Ovary (tissue), 7 donors: ENCODE measurements at regions not wholly inside any gene's neighbourhood (a gene's known extent, or its start where the extent isn't known, plus 50 kb on each side); places are given as distances from the start of the nearest gene placed in this dataset.
A peak's percentile ranks its signal among the peaks of the same experiment; 100 is the strongest.

Source experiments
- DNase-seq, 5 donors: peaks; one replicate each; pipeline ENCODE4 v3.0.0-alpha.2; 2019 to 2020
- H3K27ac ChIP-seq, 2 donors: fragments of 200-600 bp; one replicate each; pipeline versions ENCODE4 v1.5.1 to v1.8.0; 2019 to 2022
- H3K27me3 ChIP-seq: fragments of 200-600 bp; one replicate; pipeline ENCODE4 v1.8.0; 2022
- H3K36me3 ChIP-seq: fragments of 200-600 bp; sonication (generic); one replicate; pipeline ENCODE4 v1.5.1; 2019
- H3K4me1 ChIP-seq: one replicate; pipeline ENCODE4 v1.8.1; 2013; ENCODE audit warnings: mild to moderate bottlenecking, moderate library complexity; ENCODE audit not compliant: insufficient read depth
- H3K4me3 ChIP-seq: fragments of 200-600 bp; sonication (generic); one replicate; pipeline ENCODE4 v1.5.1; 2017
- H3K9me3 ChIP-seq, 2 donors: fragments of 200-600 bp in 1 of 2; sonication (generic) in 1 of 2; one replicate each; pipeline versions ENCODE4 v1.5.1 to v1.8.1; 2013 to 2019; ENCODE audit warnings: mild to moderate bottlenecking in 1 of 2, moderate library complexity in 1 of 2
- EP300 ChIP-seq: sonication (generic); formaldehyde crosslinking; IDR thresholded peaks from one replicate; pipeline ENCODE4 v1.6.1; 2017; ENCODE audit warnings: antibody characterized with exemption
- POLR2A ChIP-seq: fragments of 450-650 bp; IDR thresholded peaks from one replicate; pipeline ENCODE4 v1.6.1; 2017; ENCODE audit warnings: antibody characterized with exemption, mild to moderate bottlenecking, moderate library complexity
- WGBS, 3 donors: extraction: QIAGEN DNeasy Blood & Tissue Kit in 1 of 3; methylation state at CpG; one replicate each; pipeline versions ENCODE4 v1.1.5 to v1.1.7; 2013 to 2017; 5-methylcytosine and 5-hydroxymethylcytosine counted together
- intact Hi-C, 4 donors: fragments of 100-400 bp; cut with DNase I; formaldehyde crosslinking; loops; one replicate each; pipeline versions ENCODE4 v1.11.0 to v1.15.1; 2022 to 2023
- TF ChIP-seq, protein P1 (sequence below), 3 donors: fragments of 450-650 bp in 2 of 3; fragments of 200-600 bp in 1 of 3; IDR thresholded peaks; one replicate each; pipeline versions ENCODE4 v1.5.1 to v1.8.0; 2016 to 2022; ENCODE audit warnings: antibody characterized with exemption in 3 of 3, mild to moderate bottlenecking in 1 of 3
- donor health status: DM: no; HTN: no; CAD: no; lungs with moderate emphysema.
- donor health status: DM: no; HTN: no; CAD: no.
- donor health status: Bipolar disorder and iron deficiency.
- donor health status: DM: no; HTN: no; CAD: no.
- donor health status: DM: yes; HTN: yes; CAD: no.

DNA sequence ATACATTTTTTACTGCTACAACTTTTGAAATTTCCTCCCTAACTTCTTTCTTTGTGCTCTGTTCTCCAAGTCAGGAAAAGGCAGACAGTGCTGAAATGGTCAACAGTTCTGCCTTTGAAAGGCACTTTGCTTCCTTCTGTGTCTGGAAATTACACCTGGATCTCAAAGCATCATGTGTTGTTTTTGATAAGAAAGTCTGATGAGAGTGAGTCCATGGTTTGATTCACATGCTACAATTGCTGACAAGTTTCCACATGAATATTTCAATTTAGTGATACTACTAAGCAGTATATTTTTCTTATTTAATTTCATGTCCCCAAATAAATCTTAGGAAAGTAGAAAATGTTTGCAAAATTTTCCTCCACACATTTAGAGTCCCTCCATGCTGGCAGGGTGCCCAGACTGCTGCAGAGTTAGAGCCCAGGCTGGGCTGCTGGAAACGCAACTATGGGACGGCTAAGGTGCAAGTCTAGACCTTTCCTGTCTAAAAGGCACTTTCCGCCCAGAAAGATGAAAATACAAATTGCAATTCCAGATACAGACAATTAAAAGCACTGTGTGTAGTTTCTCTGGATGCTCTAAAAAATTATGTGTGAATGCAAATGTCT, 96.6 kb upstream of the RUNX1 start:
- Histone ChIP-seq H3K36me3 (no peaks in the 10 kb centered on the region), H3K4me3 (no peak overlapping the region), H3K4me1 (no peaks in the 10 kb centered on the region), H3K9me3 (no peaks in the 10 kb centered on the region), H3K27me3 (no peaks in the 10 kb centered on the region), H3K27ac (no peak overlapping the region)
- intact Hi-C loops: no loop called here
- TF ChIP-seq EP300 (no peak), POLR2A (no peak)
- TF ChIP-seq, protein P1, sequence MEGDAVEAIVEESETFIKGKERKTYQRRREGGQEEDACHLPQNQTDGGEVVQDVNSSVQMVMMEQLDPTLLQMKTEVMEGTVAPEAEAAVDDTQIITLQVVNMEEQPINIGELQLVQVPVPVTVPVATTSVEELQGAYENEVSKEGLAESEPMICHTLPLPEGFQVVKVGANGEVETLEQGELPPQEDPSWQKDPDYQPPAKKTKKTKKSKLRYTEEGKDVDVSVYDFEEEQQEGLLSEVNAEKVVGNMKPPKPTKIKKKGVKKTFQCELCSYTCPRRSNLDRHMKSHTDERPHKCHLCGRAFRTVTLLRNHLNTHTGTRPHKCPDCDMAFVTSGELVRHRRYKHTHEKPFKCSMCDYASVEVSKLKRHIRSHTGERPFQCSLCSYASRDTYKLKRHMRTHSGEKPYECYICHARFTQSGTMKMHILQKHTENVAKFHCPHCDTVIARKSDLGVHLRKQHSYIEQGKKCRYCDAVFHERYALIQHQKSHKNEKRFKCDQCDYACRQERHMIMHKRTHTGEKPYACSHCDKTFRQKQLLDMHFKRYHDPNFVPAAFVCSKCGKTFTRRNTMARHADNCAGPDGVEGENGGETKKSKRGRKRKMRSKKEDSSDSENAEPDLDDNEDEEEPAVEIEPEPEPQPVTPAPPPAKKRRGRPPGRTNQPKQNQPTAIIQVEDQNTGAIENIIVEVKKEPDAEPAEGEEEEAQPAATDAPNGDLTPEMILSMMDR (IDR thresholded peaks at IDR 0.05): no peak
- peak in 2 of 5 donors; percentile 27 to 50 for DNase-seq
- WGBS, 3 donors: 43 to 58% (median 48%) methylated on average over 3 of the region's 3 CpGs

DNA sequence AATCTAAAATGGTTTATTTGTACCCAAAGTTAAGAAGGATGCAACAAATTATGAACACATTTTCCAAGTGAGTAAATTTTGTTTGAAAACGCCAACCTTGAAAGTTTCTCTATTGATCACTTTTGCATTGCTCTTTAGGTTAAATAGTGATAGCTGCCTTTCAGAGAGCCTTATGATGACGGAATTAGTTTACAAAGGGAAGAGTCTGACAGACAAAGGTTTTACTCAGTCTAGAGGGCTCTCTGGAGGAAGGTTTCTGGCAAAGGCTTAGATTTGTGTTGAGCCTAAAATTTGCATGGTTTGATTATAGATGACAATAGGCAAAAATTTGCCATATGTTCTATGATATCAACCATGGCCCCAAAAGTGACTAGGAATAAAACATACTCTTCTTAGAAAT, 95.9 kb upstream of the RUNX1 start:
- Histone ChIP-seq H3K9me3 (no peaks in the 10 kb centered on the region), H3K4me1 (no peaks in the 10 kb centered on the region), H3K4me3 (no peak overlapping the region), H3K36me3 (no peaks in the 10 kb centered on the region), H3K27me3 (no peaks in the 10 kb centered on the region), H3K27ac (no peak overlapping the region)
- intact Hi-C loops: no loop called here
- no peak for DNase-seq
- WGBS, 3 donors: 85 to 95% (median 95%) methylated on average over 2 of the region's 2 CpGs
- no peak for TF ChIP-seq EP300
- TF ChIP-seq, protein P1 (IDR thresholded peaks at IDR 0.05): no peak
- no peak for TF ChIP-seq POLR2A

DNA sequence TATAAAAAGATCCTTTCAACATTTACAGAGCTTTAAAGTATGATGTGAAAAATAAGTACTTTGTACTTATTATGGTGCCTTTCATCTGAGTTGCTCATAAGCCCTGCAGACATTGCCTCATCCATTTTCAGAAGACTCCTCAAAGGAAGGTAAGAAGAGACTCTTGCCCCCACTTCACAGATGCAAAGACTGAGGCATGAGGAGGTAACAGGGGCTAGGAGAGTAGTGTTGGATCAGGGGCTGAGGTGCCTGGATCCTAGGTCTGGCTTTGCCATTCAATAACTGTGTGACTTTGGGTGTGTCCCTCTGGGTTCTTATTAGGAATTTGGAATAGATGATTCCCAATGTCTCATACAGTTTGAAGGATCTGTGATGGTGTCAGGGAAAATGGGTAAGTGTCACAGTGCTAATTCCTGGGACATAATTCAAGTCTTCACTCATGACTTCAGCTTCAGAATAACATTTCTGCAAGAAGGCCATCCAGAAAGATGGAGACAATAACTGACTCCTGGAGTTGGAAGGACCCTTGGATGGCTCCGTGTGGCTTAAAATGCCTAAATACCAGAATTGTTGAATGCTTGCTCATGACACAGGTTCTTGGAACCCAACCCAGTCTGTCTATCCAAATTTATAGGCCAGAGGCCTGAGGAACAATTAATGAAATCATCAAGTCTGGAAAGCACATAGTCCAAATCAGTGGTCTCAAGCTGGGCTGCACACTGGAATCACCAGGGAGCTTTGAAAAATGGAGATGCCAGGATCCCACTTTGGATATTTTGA, 93.1 kb upstream of the RUNX1 start:
- DNase-seq: no peak
- intact Hi-C loops: no loop called here
- Histone ChIP-seq H3K4me3 (no peak overlapping the region), H3K27ac (no peak overlapping the region), H3K4me1 (no peaks in the 10 kb centered on the region), H3K36me3 (no peaks in the 10 kb centered on the region), H3K27me3 (no peaks in the 10 kb centered on the region), H3K9me3 (no peaks in the 10 kb centered on the region)
- no peak for TF ChIP-seq POLR2A
- WGBS, 3 donors: 64 to 80% (median 78%) methylated on average over 1 of the region's 1 CpG

DNA sequence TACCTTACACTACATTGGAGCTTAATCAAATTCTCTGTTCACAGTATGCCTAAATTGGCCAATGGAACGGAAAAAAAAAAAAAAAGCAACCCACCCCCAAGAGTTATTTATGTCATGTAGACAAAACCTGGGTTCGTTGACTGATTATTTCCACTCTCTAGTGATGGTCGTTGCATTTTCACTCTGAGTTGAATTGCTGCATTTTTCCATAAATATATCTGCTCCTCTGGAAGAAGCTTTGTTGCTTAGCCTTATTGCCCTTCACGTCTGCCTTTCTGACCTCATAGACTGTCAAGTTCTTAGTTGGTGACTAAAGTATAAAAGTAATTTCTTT, 90.2 kb upstream of the RUNX1 start:
- H3K9me3 ChIP-seq: no peaks in the 10 kb centered on the region
- no peak overlapping the region for H3K27ac ChIP-seq
- intact Hi-C loops: no loop called here
- no peaks in the 10 kb centered on the region for H3K27me3 ChIP-seq
- DNase-seq: no peak
- no peaks in the 10 kb centered on the region for H3K4me1 ChIP-seq
- WGBS, 3 donors: 72 to 85% (median 77%) methylated on average over 4 of the region's 4 CpGs
- H3K36me3 ChIP-seq: no peaks in the 10 kb centered on the region
- no peak overlapping the region for H3K4me3 ChIP-seq
- TF ChIP-seq POLR2A: no peak
- TF ChIP-seq, protein P1 (IDR thresholded peaks at IDR 0.05): no peak

DNA sequence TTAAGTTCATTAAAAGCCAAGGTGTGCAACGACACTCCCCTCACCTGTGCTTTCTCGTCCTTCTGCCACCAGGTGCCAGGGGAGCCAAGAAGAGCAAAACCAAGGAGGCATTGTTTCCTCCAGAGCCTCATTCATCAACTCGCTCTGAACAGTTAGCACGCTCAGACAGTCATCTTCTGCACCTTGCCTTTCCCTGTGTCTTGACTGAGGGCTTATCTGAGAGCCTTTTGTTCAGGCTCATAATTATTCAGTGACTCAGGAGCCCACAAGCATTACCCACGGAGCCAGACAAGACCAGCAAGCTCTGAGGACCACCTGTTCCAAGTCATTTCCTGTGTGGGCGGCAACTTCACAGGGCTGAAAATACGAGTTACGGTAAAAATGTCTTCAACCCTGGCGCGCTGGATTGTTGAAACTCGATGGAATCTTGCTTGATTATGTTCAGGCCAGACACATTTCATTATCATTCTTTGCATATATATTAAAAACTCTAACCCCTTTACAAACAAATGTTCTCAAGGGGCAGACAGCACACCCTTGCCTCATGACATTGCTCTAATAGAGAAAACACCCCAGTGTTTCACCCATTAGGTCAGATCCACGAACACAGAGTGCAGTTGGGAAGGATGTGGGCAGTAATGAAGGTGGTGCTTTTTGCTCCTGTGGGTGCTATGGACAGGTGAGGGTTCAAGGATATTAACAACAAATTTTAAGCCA, 89.7 kb upstream of the RUNX1 start:
- H3K4me1 ChIP-seq: no peaks in the 10 kb centered on the region
- no peak overlapping the region for H3K4me3 ChIP-seq
- no peaks in the 10 kb centered on the region for H3K9me3 ChIP-seq
- TF ChIP-seq EP300 (no peak), POLR2A (no peak)
- TF ChIP-seq, protein P1 (IDR thresholded peaks at IDR 0.05): no peak
- 78 to 85% (median 81%) methylated on average over 12 of the region's 12 CpGs for WGBS, 3 donors
- no peak for DNase-seq
- H3K36me3 ChIP-seq: no peaks in the 10 kb centered on the region
- H3K27me3 ChIP-seq: no peaks in the 10 kb centered on the region
- intact Hi-C loops: no loop called here
- H3K27ac ChIP-seq: no peak overlapping the region
